Activated B cell treated with CpG ODN at 0.5 μM for 24 hours (primary cell): ENCODE measurements at regions not wholly inside any gene's neighbourhood (a gene's known extent, or its start where the extent isn't known, plus 50 kb on each side); places are given as distances from the start of the nearest gene placed in this dataset.

Source experiments
- ATAC-seq: fragments of 200-7000 bp; cut with Tn5 transposase; one replicate; pipeline ENCODE4 v1.10.0; 2021; ENCODE audit warnings: low read depth, mild to moderate bottlenecking, moderate library complexity
- CTCF ChIA-PET: fragments of 350-600 bp; sonication (Branson Sonifier 250); formaldehyde crosslinking; loops from one replicate; lab custom pipeline; 2021; ENCODE audit warnings: antibody characterized with exemption; lab: Charles Lee
- POLR2A ChIA-PET: fragments of 350-600 bp; sonication (Branson Sonifier 250); formaldehyde crosslinking; loops from one replicate; lab custom pipeline; 2021; ENCODE audit warnings: antibody characterized with exemption; lab: Charles Lee
- DNase-seq: peaks from one replicate; pipeline ENCODE4 v3.0.0; 2022
- H3K27ac Mint-ChIP-seq: one replicate; pipeline ENCODE4 v1.8.0; 2020; ENCODE audit warnings: mixed read lengths
- H3K27me3 Mint-ChIP-seq: one replicate; pipeline ENCODE4 v1.8.0; 2021; ENCODE audit warnings: mixed read lengths
- H3K36me3 Mint-ChIP-seq: one replicate; pipeline ENCODE4 v1.8.0; 2021; ENCODE audit warnings: low read depth, mixed read lengths
- H3K4me1 Mint-ChIP-seq: one replicate; pipeline ENCODE4 v1.8.0; 2021; ENCODE audit warnings: mixed read lengths
- H3K4me3 Mint-ChIP-seq: one replicate; pipeline ENCODE4 v1.8.0; 2020; ENCODE audit warnings: mild to moderate bottlenecking, mixed read lengths
- H3K9me3 Mint-ChIP-seq: one replicate; pipeline ENCODE4 v1.8.0; 2020; ENCODE audit warnings: mixed read lengths
- intact Hi-C: fragments of 100-400 bp; cut with micrococcal nuclease; formaldehyde crosslinking; loops from one replicate; pipeline ENCODE4 v1.15.1; 2024
- TF ChIP-seq, protein P1 (sequence below): fragments of 200-600 bp; IDR thresholded peaks from one replicate; pipeline ENCODE4 v1.8.0; 2022; ENCODE audit warnings: antibody characterized with exemption, mild to moderate bottlenecking

DNA sequence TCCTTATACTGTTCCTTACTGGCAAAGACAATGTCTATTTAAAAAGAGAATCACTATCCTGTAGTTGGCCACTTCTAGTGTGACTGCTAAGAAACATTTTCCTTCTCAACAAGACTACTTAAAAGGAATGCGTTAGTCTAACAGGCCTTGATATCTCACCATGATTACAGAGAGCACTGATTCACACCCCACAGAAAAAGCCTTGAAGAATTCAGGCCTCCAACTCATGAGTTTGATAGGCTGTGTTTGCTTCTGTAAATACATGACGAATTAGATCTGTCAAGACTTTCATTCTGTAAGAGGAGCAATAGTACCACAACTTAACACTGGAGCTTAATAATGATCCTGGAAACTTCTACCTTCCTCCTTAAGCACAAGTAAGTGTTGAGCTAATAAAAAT lies 432.8 kb upstream of the NR2F2 start:
- ATAC-seq (no peak), DNase-seq (no peak)
- H3K36me3 Mint-ChIP-seq = no peaks in the 10 kb centered on the region
- H3K27ac Mint-ChIP-seq = no peak overlapping the region
- TF ChIP-seq, protein P1, sequence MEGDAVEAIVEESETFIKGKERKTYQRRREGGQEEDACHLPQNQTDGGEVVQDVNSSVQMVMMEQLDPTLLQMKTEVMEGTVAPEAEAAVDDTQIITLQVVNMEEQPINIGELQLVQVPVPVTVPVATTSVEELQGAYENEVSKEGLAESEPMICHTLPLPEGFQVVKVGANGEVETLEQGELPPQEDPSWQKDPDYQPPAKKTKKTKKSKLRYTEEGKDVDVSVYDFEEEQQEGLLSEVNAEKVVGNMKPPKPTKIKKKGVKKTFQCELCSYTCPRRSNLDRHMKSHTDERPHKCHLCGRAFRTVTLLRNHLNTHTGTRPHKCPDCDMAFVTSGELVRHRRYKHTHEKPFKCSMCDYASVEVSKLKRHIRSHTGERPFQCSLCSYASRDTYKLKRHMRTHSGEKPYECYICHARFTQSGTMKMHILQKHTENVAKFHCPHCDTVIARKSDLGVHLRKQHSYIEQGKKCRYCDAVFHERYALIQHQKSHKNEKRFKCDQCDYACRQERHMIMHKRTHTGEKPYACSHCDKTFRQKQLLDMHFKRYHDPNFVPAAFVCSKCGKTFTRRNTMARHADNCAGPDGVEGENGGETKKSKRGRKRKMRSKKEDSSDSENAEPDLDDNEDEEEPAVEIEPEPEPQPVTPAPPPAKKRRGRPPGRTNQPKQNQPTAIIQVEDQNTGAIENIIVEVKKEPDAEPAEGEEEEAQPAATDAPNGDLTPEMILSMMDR = no peak
- intact Hi-C loops = no loop called here
- ChIA-PET POLR2A (no interaction called here), CTCF (no interaction called here)
- H3K4me1 Mint-ChIP-seq = no peaks in the 10 kb centered on the region
- H3K4me3 Mint-ChIP-seq = no peak overlapping the region
- H3K27me3 Mint-ChIP-seq = no peaks in the 10 kb centered on the region
- H3K9me3 Mint-ChIP-seq = no peaks in the 10 kb centered on the region

DNA sequence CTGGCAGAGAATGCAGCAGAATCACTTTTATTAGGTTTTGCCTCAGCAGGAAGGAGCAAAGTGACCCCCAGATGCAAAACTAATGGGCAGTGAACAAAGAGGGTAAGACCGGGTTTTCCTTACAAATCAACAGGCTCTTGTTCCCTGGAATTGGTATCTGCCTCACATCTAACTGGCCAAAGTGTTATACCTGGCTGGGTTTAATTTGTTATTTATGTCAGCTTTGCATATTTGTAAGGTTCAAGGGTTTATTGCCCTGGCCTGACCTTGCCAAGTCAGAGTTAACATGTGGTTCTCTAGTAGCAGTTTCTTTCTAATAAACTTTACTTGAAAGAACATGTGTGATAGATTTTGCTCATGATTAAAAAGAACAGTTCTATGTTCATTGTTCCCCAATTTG lies 431.7 kb upstream of the NR2F2 start:
- H3K9me3 Mint-ChIP-seq = no peaks in the 10 kb centered on the region
- ChIA-PET POLR2A (no interaction called here), CTCF (no interaction called here)
- H3K27me3 Mint-ChIP-seq = no peaks in the 10 kb centered on the region
- DNase-seq (no peak), ATAC-seq (no peak)
- no peak overlapping the region for H3K27ac Mint-ChIP-seq
- H3K4me3 Mint-ChIP-seq = no peak overlapping the region
- H3K36me3 Mint-ChIP-seq = no peaks in the 10 kb centered on the region
- TF ChIP-seq, protein P1 = no peak
- no peaks in the 10 kb centered on the region for H3K4me1 Mint-ChIP-seq
- intact Hi-C loops = no loop called here

DNA sequence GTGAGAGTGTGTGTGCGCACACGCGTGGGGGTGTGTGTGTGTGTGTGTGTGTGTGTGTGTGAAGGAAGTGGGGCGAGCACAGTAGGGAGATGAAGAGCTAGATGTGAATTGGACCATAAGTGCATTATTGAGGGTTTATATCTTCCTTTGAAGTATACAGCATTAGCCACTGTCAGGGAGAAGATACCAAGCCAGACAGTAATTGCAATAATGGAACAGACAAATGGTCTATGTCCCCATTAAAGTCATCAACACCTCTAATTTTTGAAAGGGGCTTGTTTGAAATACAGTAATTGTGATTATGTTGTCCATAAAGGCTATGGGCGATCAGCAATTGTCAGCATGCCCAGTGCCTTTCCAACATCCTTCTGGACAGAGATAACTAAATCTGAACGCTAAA lies 429.2 kb upstream of the NR2F2 start:
- no peak for ATAC-seq
- no peaks in the 10 kb centered on the region for H3K36me3 Mint-ChIP-seq

DNA sequence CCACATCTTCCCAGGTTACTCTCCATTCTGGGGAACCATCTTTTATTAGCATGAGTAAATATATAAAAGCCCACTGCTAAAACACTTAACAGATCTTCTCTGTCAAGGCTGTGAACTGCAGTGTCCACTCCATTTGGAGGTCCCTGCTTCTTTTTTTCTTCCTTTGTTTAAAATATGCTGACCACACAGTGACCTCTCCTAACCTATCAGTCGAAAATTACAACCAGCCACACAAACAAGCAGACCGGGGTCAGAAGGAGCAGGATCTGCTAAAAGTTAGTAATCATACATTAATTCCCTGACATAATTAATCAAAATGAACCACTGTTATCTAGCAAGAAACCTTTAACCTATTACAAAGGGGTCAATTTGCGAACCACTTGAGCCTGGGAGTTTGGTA lies 427.9 kb upstream of the NR2F2 start:
- POLR2A ChIA-PET = no interaction called here
- intact Hi-C loops = no loop called here

More for the DNA sequence above, 429.2 kb upstream of the NR2F2 start:
- Mint-ChIP-seq H3K4me1 (no peaks in the 10 kb centered on the region), H3K27ac (no peak overlapping the region), H3K27me3 (no peaks in the 10 kb centered on the region), H3K4me3 (no peak overlapping the region), H3K9me3 (no peaks in the 10 kb centered on the region)
- CTCF ChIA-PET = no interaction called here
- no peak for DNase-seq
- intact Hi-C loops = no loop called here
- TF ChIP-seq, protein P1 = no peak
- POLR2A ChIA-PET = no interaction called here

DNA sequence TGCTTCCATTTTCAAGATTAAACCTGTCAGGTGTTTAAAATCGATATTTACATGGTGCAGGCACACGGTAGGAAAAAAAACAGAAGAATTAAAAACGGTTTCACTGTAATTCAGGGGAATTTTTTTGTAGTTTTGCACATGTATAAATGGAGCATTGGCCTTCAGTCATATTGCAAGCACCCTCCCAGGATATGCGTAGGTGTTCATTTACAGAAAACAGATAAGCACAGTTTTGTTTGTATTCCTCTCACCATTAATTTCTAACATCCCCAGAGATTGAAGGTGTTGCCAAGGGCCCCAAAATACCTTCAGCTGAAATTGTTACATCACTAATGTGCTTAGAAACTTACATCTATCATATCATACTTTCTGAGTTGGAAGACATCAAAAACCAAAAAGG lies 427.1 kb upstream of the NR2F2 start:
- POLR2A ChIA-PET = no interaction called here

More for the DNA sequence above, 427.9 kb upstream of the NR2F2 start:
- no peaks in the 10 kb centered on the region for H3K4me1 Mint-ChIP-seq
- CTCF ChIA-PET = no interaction called here
- no peaks in the 10 kb centered on the region for H3K27me3 Mint-ChIP-seq
- ATAC-seq (no peak), DNase-seq (no peak)
- TF ChIP-seq, protein P1 = no peak
- no peak overlapping the region for H3K27ac Mint-ChIP-seq
- no peak overlapping the region for H3K4me3 Mint-ChIP-seq
- H3K36me3 Mint-ChIP-seq = no peaks in the 10 kb centered on the region
- H3K9me3 Mint-ChIP-seq = no peaks in the 10 kb centered on the region

More for the DNA sequence above, 427.1 kb upstream of the NR2F2 start:
- Mint-ChIP-seq H3K4me1 (no peaks in the 10 kb centered on the region), H3K36me3 (no peaks in the 10 kb centered on the region), H3K27ac (no peak overlapping the region), H3K27me3 (no peaks in the 10 kb centered on the region), H3K4me3 (no peak overlapping the region), H3K9me3 (no peaks in the 10 kb centered on the region)
- ATAC-seq (no peak), DNase-seq (no peak)
- TF ChIP-seq, protein P1 = no peak
- CTCF ChIA-PET = no interaction called here
- intact Hi-C loops = no loop called here
